Adrenal gland (tissue), 9 donors: ENCODE measurements at regions not wholly inside any gene's neighbourhood (a gene's known extent, or its start where the extent isn't known, plus 50 kb on each side); places are given as distances from the start of the nearest gene placed in this dataset.

Source experiments
- DNase-seq, 7 donors: peaks; one replicate each; pipeline ENCODE4 v3.0.0-alpha.2; 2019 to 2020
- H3K27ac ChIP-seq, 5 donors: fragments of 200-600 bp; sonication (generic) in 4 of 5; 1 replicate in 3 of 5; 2 replicates in 2 of 5; pipeline versions ENCODE4 v1.5.1 to v1.8.0; 2016 to 2020; ENCODE audit warnings: mild to moderate bottlenecking in 1 of 5
- H3K27me3 ChIP-seq: fragments of 200-600 bp; 2 replicates; pipeline ENCODE4 v1.8.0; 2021
- H3K36me3 ChIP-seq, 2 donors: fragments of 200-600 bp; replicated peaks in 1 of 2; 1 replicate in 1 of 2; 2 replicates in 1 of 2; pipeline versions ENCODE4 v1.5.1 to v1.8.0; 2018 to 2022
- H3K4me1 ChIP-seq, 2 donors: fragments of 200-600 bp; replicated peaks in 1 of 2; 1 replicate in 1 of 2; 2 replicates in 1 of 2; pipeline versions ENCODE4 v1.5.1 to v1.8.0; 2018 to 2021
- H3K4me3 ChIP-seq, 4 donors: fragments of 200-600 bp; sonication (generic) in 3 of 4; one replicate each; pipeline ENCODE4 v1.5.1; 2016 to 2018
- H3K9me3 ChIP-seq, 3 donors: fragments of 200-600 bp; sonication (generic) in 1 of 3; replicated peaks in 1 of 3; 1 replicate in 2 of 3; 2 replicates in 1 of 3; pipeline versions ENCODE4 v1.5.1 to v1.8.0; 2016 to 2021
- POLR2A ChIP-seq, 2 donors: fragments of 450-650 bp; IDR thresholded peaks; one replicate each; pipeline ENCODE4 v1.6.1; 2017; ENCODE audit warnings: antibody characterized with exemption in 2 of 2, mild to moderate bottlenecking in 2 of 2, moderate library complexity in 1 of 2
- WGBS, 4 donors: extraction: QIAGEN DNeasy Blood & Tissue Kit in 2 of 4; methylation state at CpG; one replicate each; pipeline versions ENCODE4 v1.1.5 to v1.1.7; 2013 to 2017; 5-methylcytosine and 5-hydroxymethylcytosine counted together
- intact Hi-C, 2 donors: fragments of 100-400 bp; cut with DNase I; formaldehyde crosslinking; loops; one replicate each; pipeline versions ENCODE4 v1.14.1 to v1.15.0; 2022 to 2023
- TF ChIP-seq, protein P1 (sequence below), 6 experiments: fragments of 450-650 bp in 4 of 6; fragments of 200-600 bp in 2 of 6; sonication (generic) in 1 of 6; IDR thresholded peaks; 1 replicate in 5 of 6; 2 replicates in 1 of 6; pipeline versions ENCODE4 v1.5.1 to v1.8.0; 2016 to 2021; ENCODE audit warnings: antibody characterized with exemption in 6 of 6, mild to moderate bottlenecking in 2 of 6, moderate library complexity in 1 of 6
- donor health status: healthy with polysubstance abuse.
- donor health status: Bipolar disorder and iron deficiency.
- donor health status: DM: yes; HTN: yes; CAD: no.
- donor health status: DM: no; HTN: no; CAD: no.
- donor health status: DM: no; HTN: no; CAD: no.

DNA sequence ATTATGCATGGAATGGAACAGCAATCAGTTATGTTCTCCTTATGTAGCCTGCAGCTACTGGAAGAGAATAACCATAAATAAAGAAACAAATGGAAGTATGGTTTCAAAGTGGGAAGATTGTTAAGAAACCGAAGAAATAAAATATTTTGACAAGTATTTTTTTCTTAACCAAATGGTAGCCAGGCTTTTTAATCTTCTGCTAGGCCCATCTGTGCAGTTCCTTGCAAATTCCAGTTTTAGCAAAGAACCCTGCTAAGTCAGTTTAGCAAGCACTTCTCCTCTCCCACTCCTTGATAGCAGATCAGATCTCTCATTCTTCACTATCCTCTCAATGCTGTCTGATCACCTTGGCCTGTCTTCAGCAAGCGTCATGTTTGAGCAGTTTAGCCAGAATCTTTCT lies 111.1 kb upstream of the PRDM9 start:
- no peaks in the 10 kb centered on the region for H3K9me3 ChIP-seq
- H3K36me3 ChIP-seq, result no peaks in the 10 kb centered on the region
- DNase-seq, result no peak
- no peaks in the 10 kb centered on the region for H3K4me1 ChIP-seq
- 55 to 74% (median 66%) methylated on average over 2 of the region's 2 CpGs for WGBS, 4 donors
- TF ChIP-seq POLR2A (IDR thresholded peaks at IDR 0.05), result no peak
- TF ChIP-seq, protein P1, sequence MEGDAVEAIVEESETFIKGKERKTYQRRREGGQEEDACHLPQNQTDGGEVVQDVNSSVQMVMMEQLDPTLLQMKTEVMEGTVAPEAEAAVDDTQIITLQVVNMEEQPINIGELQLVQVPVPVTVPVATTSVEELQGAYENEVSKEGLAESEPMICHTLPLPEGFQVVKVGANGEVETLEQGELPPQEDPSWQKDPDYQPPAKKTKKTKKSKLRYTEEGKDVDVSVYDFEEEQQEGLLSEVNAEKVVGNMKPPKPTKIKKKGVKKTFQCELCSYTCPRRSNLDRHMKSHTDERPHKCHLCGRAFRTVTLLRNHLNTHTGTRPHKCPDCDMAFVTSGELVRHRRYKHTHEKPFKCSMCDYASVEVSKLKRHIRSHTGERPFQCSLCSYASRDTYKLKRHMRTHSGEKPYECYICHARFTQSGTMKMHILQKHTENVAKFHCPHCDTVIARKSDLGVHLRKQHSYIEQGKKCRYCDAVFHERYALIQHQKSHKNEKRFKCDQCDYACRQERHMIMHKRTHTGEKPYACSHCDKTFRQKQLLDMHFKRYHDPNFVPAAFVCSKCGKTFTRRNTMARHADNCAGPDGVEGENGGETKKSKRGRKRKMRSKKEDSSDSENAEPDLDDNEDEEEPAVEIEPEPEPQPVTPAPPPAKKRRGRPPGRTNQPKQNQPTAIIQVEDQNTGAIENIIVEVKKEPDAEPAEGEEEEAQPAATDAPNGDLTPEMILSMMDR (IDR thresholded peaks at IDR 0.05), result no peak
- intact Hi-C loops, result no loop called here
- H3K27ac ChIP-seq, result no peak overlapping the region
- H3K4me3 ChIP-seq, result no peak overlapping the region
- no peaks in the 10 kb centered on the region for H3K27me3 ChIP-seq

DNA sequence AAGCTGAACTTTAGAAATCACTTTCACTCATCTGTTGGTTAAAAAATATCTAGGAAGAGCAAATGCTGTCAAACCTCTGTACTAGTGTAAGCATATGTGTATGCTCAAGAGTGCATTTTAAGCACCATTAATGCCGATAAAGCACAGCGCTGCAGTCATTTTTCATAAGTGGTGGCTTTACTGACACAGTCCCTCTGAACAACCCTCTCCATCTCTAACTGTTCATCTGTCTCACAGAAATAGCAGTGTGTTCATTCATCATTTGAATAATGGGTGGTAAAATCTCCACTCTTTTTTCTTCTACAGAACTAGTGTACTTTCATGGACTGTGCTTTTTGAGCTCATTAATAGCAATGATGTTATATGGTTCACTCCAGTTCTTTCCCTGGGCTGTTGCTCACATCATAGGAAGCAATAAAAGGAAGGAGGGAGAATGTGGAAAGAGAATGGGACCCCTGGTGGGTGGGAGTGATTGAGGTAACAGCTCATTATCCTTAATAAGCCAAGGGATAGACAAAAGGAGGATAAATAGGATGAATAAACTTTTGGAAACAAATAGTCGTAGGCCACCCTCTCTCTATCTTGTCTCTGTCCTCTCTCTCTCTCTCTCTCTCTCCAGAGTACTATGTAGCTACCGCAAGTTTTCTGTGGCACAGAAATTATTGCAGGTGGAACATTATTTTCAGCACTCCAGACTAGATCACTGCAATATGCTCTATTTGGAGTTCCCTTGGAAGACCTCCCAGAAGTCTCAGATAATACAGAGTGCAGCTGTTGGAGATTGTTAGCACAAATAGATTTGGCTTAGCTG lies 117.9 kb upstream of the PRDM9 start:
- DNase-seq, result no peak
- TF ChIP-seq, protein P1 (IDR thresholded peaks at IDR 0.05), result no peak
- no peak for TF ChIP-seq POLR2A (IDR thresholded peaks at IDR 0.05)
- 58 to 63% (median 60%) methylated on average over 4 of the region's 4 CpGs for WGBS, 4 donors
- Histone ChIP-seq H3K4me3 (no peak overlapping the region), H3K27ac (no peak overlapping the region), H3K27me3 (no peaks in the 10 kb centered on the region), H3K9me3 (no peaks in the 10 kb centered on the region), H3K36me3 (no peaks in the 10 kb centered on the region), H3K4me1 (no peaks in the 10 kb centered on the region)
- intact Hi-C loops, result no loop called here

DNA sequence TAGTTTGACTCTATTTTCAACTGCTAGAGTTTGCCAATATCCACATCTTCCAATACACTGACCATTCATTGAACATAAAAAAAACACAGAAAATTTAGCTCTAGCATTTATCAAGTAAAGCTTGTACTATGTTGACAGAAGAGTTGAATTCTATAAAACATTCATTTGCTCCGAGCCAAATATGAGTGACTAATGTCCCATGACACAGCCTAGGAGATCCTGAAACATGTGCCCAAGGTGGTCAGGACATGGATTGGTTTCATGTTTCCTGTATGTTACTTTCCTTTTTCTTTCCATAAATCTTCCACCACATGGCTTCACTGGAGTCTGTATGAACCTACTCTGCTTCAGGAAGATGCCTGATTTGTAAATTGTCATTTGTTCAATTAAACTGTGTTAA lies 122.4 kb upstream of the PRDM9 start:
- DNase-seq, result no peak
- H3K4me1 ChIP-seq, result no peaks in the 10 kb centered on the region
- H3K4me3 ChIP-seq, result no peak overlapping the region
- no peaks in the 10 kb centered on the region for H3K36me3 ChIP-seq
- TF ChIP-seq, protein P1 (IDR thresholded peaks at IDR 0.05), result no peak
- no peak for TF ChIP-seq POLR2A (IDR thresholded peaks at IDR 0.05)
- H3K27me3 ChIP-seq, result no peaks in the 10 kb centered on the region
- no peaks in the 10 kb centered on the region for H3K9me3 ChIP-seq
- H3K27ac ChIP-seq, result no peak overlapping the region
- 59 to 70% (median 63%) methylated on average over 1 of the region's 1 CpG for WGBS, 4 donors
- intact Hi-C loops, result no loop called here

DNA sequence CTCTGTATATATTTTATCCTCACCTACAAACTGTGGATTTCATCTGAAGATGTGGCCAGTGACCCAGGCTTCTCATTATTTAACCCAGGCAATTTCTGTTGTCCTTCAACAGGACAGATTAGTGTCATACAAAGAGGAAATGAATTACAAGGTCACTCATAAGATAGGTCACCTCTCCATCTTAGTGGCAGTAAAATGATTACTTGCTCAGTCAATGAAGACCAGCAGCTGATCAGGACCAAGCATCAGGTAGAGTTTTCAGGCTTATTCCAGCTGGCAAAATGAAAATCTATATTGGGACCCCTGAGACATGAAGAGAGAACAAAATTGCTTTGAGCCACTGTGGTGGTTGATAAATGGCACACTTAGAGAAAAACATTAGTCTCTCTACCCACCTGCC lies 135.2 kb upstream of the PRDM9 start:
- H3K9me3 ChIP-seq, result no peaks in the 10 kb centered on the region
- TF ChIP-seq, protein P1 (IDR thresholded peaks at IDR 0.05), result no peak
- no peak for TF ChIP-seq POLR2A (IDR thresholded peaks at IDR 0.05)
- intact Hi-C loops, result no loop called here
- H3K27ac ChIP-seq, result no peak overlapping the region
- H3K4me3 ChIP-seq, result no peak overlapping the region
- H3K4me1 ChIP-seq, result no peaks in the 10 kb centered on the region
- H3K36me3 ChIP-seq, result no peaks in the 10 kb centered on the region
- no peak for DNase-seq
- no peaks in the 10 kb centered on the region for H3K27me3 ChIP-seq
